ENCODE measurements at regions not wholly inside any gene's neighbourhood (a gene's known extent, or its start where the extent isn't known, plus 50 kb on each side); places are given as distances from the start of the nearest gene placed in this dataset.

DNA sequence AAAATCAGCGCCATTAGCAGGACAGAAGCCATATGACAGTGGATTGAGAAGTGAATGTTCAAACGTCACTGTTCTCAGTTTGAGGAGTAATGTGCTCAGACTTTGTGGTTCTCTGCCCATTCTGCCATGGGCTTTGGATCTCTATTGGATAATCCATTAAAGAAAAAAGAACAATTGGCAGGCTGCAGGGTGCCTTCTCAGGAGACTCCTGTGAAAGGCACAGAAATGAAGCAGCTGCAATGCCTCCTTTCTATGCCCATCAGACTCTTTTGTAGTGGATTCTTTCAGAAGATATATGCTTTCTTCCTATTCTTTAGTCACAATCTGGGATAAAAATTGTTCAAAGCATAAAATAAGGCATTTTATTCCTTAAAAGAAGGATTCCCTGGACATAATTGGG lies 506.9 kb upstream of the KLHL29 start:
- BruUV-seq (replicated peaks) = no TSS peak
- intact Hi-C loops (cut with micrococcal nuclease; ENCODE audit: unreplicated experiment) (no loop called here), in situ Hi-C loops (cut with HindIII; ENCODE audit: low pct_unique_long_range_greater_than_20kb, low sequenced_read_pairs) (no loop called here)
- Histone ChIP-seq H3K36me3 (ENCODE audit: control insufficient read depth, insufficient read depth, low read length) (no peaks in the 10 kb centered on the region), H3K27ac (ENCODE audit: low read length) (no peak overlapping the region), H3K4me3 (ENCODE audit: low read depth in 2 of 2, low read length in 2 of 2) (no peak overlapping the region), H3K27me3 (ENCODE audit: control insufficient read depth, insufficient read depth, low read length) (no peaks in the 10 kb centered on the region), H3K4me1 (ENCODE audit: control insufficient read depth, insufficient read depth, low read length) (no peaks in the 10 kb centered on the region), H3K9me3 (ENCODE audit: control insufficient read depth, insufficient read depth, low read depth, low read length) (0 out of 2 replicates have a peak, but pooled peaks cover 4% of the 10 kb centered on the region)
- ChIA-PET CTCF (no interaction called here), POLR2A (no interaction called here)
- TF ChIP-seq, protein P1, sequence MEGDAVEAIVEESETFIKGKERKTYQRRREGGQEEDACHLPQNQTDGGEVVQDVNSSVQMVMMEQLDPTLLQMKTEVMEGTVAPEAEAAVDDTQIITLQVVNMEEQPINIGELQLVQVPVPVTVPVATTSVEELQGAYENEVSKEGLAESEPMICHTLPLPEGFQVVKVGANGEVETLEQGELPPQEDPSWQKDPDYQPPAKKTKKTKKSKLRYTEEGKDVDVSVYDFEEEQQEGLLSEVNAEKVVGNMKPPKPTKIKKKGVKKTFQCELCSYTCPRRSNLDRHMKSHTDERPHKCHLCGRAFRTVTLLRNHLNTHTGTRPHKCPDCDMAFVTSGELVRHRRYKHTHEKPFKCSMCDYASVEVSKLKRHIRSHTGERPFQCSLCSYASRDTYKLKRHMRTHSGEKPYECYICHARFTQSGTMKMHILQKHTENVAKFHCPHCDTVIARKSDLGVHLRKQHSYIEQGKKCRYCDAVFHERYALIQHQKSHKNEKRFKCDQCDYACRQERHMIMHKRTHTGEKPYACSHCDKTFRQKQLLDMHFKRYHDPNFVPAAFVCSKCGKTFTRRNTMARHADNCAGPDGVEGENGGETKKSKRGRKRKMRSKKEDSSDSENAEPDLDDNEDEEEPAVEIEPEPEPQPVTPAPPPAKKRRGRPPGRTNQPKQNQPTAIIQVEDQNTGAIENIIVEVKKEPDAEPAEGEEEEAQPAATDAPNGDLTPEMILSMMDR (IDR thresholded peaks at IDR 0.05) = no peak
- TF ChIP-seq SIN3A (IDR thresholded peaks at IDR 0.05; ENCODE audit: borderline replicate concordance, insufficient read depth, low read depth, low read length) (no peak), TCF7L2 (IDR thresholded peaks at IDR 0.05; ENCODE audit: low read depth, low read length) (no peak), POLR2AphosphoS5 (IDR thresholded peaks at IDR 0.05; ENCODE audit: low read depth, low read length) (no peak)
- TF ChIP-seq, protein P2, sequence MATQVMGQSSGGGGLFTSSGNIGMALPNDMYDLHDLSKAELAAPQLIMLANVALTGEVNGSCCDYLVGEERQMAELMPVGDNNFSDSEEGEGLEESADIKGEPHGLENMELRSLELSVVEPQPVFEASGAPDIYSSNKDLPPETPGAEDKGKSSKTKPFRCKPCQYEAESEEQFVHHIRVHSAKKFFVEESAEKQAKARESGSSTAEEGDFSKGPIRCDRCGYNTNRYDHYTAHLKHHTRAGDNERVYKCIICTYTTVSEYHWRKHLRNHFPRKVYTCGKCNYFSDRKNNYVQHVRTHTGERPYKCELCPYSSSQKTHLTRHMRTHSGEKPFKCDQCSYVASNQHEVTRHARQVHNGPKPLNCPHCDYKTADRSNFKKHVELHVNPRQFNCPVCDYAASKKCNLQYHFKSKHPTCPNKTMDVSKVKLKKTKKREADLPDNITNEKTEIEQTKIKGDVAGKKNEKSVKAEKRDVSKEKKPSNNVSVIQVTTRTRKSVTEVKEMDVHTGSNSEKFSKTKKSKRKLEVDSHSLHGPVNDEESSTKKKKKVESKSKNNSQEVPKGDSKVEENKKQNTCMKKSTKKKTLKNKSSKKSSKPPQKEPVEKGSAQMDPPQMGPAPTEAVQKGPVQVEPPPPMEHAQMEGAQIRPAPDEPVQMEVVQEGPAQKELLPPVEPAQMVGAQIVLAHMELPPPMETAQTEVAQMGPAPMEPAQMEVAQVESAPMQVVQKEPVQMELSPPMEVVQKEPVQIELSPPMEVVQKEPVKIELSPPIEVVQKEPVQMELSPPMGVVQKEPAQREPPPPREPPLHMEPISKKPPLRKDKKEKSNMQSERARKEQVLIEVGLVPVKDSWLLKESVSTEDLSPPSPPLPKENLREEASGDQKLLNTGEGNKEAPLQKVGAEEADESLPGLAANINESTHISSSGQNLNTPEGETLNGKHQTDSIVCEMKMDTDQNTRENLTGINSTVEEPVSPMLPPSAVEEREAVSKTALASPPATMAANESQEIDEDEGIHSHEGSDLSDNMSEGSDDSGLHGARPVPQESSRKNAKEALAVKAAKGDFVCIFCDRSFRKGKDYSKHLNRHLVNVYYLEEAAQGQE (IDR thresholded peaks at IDR 0.05; ENCODE audit: insufficient read depth in 1 of 2, low read depth in 2 of 2, low read length in 1 of 2) = no peak
- no peak for DNase-seq (ENCODE audit: low read depth, low spot score)
- no peak for ATAC-seq

DNA sequence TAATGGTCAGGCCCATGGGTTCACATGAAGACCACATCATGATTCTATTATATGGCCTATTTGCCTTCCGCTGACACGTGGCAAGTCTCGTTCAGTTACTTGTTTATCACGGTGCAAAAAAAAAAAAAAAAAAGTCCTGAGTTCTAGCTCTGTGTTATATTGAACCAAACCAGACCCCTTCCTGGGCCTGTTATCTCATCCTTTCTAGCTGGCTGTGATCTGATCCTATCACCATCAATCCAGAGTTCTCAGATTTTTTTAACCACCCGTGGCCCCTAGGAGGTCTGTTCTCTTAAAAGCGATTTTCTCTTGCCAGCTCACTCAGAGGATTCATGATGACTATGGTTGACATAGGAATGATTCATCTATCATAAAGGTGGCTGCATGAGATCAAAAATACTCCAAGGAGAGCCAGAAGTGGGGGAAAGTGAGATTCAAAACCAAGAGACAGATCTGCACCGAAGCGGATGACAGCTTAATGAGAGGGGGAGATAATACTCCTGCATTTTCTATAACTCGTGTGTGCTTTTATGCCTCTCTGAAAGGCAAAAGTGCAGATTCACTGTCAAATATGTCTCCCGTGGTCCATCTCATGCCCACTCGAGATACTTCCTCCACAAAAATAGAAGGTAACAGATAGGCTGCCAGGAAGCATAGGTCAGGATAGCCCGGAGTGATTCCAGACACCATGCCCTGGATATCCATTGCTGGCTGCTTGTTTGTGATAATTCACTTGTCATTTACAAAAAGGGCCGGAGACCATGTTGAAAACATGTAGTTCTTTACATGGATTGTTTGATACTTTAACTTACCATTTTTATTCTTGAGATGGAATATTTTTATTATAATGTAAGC lies 505.7 kb upstream of the KLHL29 start:
- in situ Hi-C loops (cut with HindIII; ENCODE audit: low pct_unique_long_range_greater_than_20kb, low sequenced_read_pairs) (no loop called here), intact Hi-C loops (cut with micrococcal nuclease; ENCODE audit: unreplicated experiment) (no loop called here)
- DNase-seq (ENCODE audit: low read depth, low spot score) (no peak), ATAC-seq (no peak)
- no peak overlapping the region for H3K4me3 ChIP-seq (ENCODE audit: low read depth in 2 of 2, low read length in 2 of 2)
- H3K36me3 ChIP-seq (ENCODE audit: control insufficient read depth, insufficient read depth, low read length) = no peaks in the 10 kb centered on the region
- ChIA-PET CTCF (interaction anchor here (0.6 kb wide), 1 partner anchor 10 kb away, joined by 5 read pairs; no protein-coding TSS in a partner anchor), POLR2A (no interaction called here)
- H3K9me3 ChIP-seq (ENCODE audit: control insufficient read depth, insufficient read depth, low read depth, low read length) = 0 out of 2 replicates have a peak, but pooled peaks cover 4% of the 10 kb centered on the region
- TF ChIP-seq TCF7L2 (IDR thresholded peaks at IDR 0.05; ENCODE audit: low read depth, low read length) (no peak), POLR2AphosphoS5 (IDR thresholded peaks at IDR 0.05; ENCODE audit: low read depth, low read length) (no peak)
- H3K4me1 ChIP-seq (ENCODE audit: control insufficient read depth, insufficient read depth, low read length) = no peaks in the 10 kb centered on the region
- no peaks in the 10 kb centered on the region for H3K27me3 ChIP-seq (ENCODE audit: control insufficient read depth, insufficient read depth, low read length)
- H3K27ac ChIP-seq (ENCODE audit: low read length) = no peak overlapping the region
- no TSS peak for BruUV-seq (replicated peaks)

DNA sequence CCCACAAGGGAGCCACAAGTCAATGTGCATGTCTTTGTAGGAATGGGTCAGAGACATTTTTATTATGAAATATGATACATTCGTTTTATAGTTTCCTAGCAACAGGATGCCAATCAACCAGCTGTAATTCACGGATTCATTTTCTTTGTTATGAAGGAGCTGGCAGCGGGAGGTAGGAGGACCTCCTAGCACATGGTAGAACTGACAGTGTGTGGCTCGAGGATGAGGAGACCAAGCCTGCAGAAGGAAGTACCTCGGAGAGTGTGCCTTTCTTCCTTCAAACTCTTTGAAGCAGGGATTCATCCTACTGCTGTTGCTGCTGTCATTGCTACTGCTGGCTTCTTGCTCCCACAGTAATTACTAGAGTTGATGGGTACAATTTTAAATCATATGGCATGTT lies 504.8 kb upstream of the KLHL29 start:
- ChIA-PET POLR2A (no interaction called here), CTCF (no interaction called here)
- Histone ChIP-seq H3K36me3 (ENCODE audit: control insufficient read depth, insufficient read depth, low read length) (no peaks in the 10 kb centered on the region), H3K4me3 (ENCODE audit: low read depth in 2 of 2, low read length in 2 of 2) (no peak overlapping the region), H3K9me3 (ENCODE audit: control insufficient read depth, insufficient read depth, low read depth, low read length) (0 out of 2 replicates have a peak, but pooled peaks cover 4% of the 10 kb centered on the region), H3K4me1 (ENCODE audit: control insufficient read depth, insufficient read depth, low read length) (no peaks in the 10 kb centered on the region), H3K27me3 (ENCODE audit: control insufficient read depth, insufficient read depth, low read length) (no peaks in the 10 kb centered on the region), H3K27ac (ENCODE audit: low read length) (no peak overlapping the region)
- DNase-seq (ENCODE audit: low read depth, low spot score) (no peak), ATAC-seq (no peak)
- no TSS peak for BruUV-seq (replicated peaks)
- intact Hi-C loops (cut with micrococcal nuclease; ENCODE audit: unreplicated experiment) = no loop called here
- in situ Hi-C loops (cut with HindIII; ENCODE audit: low pct_unique_long_range_greater_than_20kb, low sequenced_read_pairs) = no loop called here
- TF ChIP-seq, protein P1 (IDR thresholded peaks at IDR 0.05) = no peak
- TF ChIP-seq SIN3A (IDR thresholded peaks at IDR 0.05; ENCODE audit: borderline replicate concordance, insufficient read depth, low read depth, low read length) (no peak), TCF7L2 (IDR thresholded peaks at IDR 0.05; ENCODE audit: low read depth, low read length) (no peak), POLR2AphosphoS5 (IDR thresholded peaks at IDR 0.05; ENCODE audit: low read depth, low read length) (no peak)
- TF ChIP-seq, protein P2 (IDR thresholded peaks at IDR 0.05; ENCODE audit: insufficient read depth in 1 of 2, low read depth in 2 of 2, low read length in 1 of 2) = no peak

Data from Panc1 (cell line).